GM19035 (cell line): ENCODE measurements at regions not wholly inside any gene's neighbourhood (a gene's known extent, or its start where the extent isn't known, plus 50 kb on each side); places are given as distances from the start of the nearest gene placed in this dataset.
"Not testable (repeated sequence)": the region's sequence is repeated elsewhere in the genome, so short reads cannot be mapped to it uniquely, and the experiment has no call there.

Experiments
- ATAC-seq: cut with Tn5 transposase; IDR thresholded peaks from one replicate; pipeline ENCODE4 v1.9.1; 2021; ENCODE audit not compliant: unreplicated experiment

DNA sequence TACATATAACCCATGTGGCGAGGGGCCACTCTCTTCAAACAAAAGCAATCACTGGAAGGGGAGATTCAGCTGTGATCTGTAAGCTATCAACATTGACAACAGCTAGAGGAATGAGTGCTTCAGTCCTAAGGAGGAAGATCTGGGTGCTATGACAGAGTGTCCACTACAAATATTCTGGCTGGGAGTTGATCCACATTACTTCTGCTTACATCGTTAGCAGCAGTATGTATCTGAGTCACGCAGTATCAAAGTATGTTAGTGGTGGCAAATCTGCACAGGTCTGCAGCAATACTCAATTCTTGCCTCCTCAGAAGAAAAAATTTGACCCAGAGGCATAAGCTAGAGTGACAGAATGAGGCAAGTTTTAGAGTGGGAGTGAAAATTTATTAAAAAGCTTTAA is 267.0 kb downstream of the PTH2R start:
- ATAC-seq: no peak

DNA sequence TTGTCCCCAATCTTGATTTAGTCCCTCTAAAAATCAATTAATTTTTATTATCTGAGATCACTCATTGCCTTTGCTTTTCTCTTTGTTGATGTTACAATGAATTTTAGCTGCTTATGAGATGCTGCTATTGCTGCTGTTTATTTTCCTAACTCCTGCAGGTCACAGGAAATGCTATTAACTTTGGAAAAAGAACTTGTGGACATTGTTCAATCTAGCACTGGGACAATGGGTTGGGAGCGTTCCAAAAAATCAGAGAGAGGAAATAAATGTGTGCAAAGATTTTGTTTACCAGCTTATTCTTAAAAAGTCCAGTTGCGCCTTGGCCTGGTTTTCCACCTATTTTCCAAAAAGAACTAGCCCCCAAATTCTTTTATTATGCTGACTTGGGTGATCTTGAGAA is 268.3 kb downstream of the PTH2R start:
- no peak for ATAC-seq

DNA sequence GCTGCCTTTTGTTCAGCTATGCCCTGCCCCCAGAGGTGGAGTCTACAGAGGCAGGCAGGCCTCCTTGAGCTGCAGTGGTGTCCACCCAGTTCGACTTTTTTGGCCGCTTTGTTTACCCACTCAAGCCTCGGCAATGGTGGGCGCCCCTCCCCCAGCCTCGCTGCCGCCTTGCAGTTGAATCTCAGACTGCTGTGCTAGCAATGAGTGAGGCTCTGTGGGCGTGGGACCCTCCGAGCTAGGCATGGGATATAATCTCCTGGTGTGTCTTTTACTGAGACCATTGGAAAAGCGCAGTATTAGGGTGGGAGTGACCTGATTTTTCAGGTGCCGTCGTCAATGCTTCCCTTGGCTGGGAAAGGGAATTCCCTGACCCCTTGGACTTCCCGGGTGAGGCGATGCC is 279.3 kb downstream of the PTH2R start:
- ATAC-seq: not testable (repeated sequence)

DNA sequence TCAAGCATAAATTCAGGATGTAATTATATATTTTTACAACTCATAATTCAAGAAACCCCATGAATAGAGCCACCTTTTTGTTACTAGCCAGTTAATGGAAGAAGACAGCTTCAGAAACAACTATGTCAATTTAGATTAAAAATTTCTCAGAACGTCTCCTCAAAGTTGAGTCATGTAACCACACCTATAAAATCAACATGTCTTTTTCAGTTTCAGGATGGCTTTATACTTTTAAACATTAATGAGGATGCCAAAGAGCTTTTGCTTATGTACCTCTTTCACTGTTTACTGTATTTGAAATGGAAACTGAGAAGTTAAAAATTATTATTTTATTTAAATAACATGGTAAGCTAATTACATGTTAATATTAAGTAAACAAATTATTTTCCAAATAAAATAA is 280.1 kb downstream of the PTH2R start:
- ATAC-seq: no peak

DNA sequence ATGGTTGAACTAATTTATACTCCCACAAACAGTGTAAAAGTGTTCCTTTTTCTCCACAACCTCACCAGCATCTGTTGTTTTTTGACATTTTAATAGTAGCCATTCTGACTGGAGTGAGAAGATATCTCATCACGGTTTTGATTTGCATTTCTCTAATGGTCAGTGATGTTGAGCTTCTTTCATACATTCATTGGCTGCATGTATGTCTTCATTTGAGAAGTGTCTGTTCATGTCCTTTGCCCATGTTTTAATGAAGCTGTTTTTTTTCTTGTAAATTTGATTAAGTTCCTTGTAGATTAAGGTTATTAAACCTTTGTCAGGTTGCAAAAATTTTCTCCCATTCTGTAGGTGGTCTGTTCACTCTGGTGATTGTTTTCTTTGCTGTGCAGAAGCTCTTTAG is 281.1 kb downstream of the PTH2R start:
- ATAC-seq: not testable (repeated sequence)

DNA sequence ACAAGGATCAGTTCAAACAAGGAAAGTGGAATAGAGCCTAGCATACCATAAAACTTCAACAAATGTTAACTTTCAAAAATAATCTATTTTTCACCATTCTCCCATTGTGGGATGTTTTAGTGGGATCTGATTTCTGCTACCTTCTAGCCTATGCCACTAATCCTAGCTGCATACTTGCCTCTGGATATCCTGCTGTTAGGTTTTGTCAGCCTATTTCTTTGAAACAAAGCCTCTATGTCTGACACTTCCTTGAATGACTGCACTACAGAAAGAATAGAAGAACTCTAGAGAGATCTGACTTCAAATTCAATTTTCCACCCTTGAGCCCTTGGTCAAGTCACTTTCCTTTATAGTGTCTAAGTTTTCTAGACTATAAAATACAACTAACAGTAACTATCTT is 291.5 kb downstream of the PTH2R start:
- ATAC-seq: no peak

DNA sequence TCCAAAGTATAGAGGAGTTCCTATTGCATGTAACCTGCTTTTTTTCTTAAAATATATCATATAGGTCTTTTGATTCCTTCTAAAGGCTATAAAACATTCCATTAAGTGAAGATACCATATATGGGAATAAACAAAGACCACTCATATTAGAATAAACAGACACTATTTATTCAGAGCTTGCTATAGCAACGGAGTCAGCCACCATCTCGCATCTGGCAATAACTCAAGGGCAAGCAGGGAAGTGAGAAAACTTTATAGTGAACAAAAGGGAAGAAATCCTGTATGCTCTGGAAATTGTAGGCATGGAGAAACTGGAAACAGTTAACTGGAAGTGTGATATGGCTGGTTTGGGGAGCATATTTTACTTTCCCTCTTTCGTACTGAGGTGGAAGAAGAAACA is 301.9 kb downstream of the PTH2R start:
- ATAC-seq: no peak

DNA sequence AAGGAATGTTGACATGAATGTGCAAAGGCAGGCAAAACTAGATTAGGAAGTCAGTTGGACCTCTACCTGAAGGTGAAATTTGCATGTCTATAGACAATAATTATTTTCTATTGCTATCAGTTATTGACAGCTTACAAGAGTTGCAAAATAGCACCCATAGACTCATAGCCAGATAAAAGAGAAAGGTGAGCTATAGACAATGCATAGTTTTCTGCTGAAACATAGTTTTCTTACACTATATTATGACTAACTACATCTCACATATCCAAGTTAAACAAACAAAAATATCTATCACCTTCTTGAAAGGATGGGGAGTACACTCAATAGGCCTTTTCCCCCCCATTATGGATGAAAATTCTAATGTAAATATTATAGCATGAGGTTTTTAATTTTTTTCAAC is 305.0 kb downstream of the PTH2R start:
- ATAC-seq: no peak

DNA sequence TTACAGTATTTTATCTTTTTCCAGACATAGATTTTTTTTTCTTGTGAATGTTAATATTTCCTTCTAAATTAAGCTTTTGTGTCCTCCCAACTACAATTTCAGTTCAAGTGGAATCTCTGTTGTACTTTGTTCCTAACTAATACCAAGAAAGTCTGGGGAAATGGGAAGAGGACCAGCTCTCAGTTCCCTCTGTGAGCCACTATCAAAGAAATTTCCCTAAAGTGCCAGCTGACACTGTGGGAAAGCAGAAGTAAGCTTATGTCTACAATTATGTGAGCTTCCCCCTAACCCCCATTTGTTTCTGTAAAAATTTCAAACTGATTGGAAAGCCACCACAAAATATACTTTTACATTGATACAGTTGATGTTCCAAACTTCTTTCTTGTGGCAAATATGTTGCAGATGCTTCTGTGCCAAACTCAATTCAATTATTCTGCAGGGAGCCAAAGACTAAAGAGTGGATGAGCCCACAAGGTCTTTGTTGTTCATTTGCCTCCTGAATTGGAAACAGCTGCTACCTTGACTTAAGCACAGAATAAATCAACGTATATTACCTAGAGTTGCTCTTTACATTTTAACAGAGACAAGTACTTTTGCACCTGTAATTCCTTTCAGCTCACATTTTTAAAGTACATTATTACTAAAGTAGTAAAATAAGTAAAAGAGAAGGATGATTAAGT is 306.6 kb downstream of the PTH2R start:
- ATAC-seq: no peak

DNA sequence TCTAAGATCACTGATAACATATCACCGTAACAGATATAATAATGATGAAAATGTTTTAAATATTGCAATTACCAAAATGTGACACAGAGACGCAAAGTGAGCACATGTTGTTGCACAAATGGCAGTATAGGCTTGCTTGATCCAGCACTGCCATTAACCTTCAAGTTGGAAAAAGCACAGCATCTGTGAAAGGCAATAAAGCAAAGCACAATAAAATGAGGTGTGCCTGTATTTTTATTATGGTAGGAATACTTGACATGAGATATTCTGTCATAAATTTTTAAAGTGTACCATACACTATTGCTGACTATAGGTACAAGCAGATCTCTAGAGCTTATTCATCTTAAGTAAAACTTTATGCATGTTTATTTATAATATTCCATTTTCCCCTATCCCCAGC is 312.2 kb downstream of the PTH2R start:
- ATAC-seq: no peak

DNA sequence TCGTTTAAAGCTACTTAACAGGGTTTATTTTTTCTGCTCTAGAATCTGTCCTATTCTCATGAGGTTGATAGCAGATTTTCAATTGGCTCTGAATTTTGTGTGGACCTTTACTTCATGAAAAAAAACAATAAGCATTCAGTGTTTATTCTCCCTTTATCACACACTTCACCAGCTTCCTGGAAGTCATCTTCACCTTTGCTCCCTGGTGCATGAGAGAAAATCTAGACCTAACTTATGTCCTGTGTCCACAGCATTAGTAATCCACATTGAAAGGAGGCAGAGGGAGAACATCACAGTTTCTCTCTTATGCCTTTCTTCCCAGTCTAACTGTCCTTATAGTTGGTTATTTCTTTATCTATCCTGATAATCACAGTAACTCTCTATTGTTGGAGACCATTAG is 316.1 kb downstream of the PTH2R start:
- ATAC-seq: no peak

DNA sequence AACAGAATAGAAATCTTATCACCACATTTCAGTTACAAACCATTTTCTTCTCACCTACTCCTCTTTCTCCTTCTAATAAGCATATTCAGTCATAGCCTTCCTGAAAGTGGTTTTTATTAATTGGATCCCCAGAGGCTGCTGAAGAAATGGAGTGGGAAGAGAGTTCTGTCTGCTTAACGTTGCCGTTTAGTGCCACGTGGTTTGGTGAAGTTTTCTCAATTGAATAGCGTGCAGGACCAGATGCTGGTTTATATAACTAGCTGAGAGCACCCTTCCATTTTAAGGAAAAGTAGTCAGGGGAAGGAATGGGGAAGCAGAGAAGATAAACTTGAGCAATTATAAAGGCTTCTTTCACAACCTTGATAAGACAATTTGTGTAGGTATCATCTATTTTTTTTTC is 318.7 kb downstream of the PTH2R start:
- no peak for ATAC-seq

DNA sequence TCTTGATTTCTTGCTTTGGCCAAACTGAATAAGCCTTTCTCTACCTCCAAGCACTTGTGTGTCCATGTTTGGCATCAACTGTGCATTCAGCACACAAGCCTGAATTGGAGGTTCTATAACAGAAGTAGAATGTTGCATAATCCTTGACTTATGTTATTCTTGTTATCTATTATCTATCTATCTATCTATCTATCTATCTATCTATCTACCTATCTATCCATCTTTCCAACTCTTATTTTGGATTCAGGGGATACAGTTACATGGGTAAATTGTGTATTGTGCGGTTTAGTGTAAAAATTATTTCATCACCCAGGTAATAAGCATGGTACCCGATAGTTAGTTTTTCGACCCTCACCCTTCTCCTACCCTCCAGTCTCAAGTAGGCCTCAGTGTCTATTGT is 319.6 kb downstream of the PTH2R start:
- no peak for ATAC-seq

DNA sequence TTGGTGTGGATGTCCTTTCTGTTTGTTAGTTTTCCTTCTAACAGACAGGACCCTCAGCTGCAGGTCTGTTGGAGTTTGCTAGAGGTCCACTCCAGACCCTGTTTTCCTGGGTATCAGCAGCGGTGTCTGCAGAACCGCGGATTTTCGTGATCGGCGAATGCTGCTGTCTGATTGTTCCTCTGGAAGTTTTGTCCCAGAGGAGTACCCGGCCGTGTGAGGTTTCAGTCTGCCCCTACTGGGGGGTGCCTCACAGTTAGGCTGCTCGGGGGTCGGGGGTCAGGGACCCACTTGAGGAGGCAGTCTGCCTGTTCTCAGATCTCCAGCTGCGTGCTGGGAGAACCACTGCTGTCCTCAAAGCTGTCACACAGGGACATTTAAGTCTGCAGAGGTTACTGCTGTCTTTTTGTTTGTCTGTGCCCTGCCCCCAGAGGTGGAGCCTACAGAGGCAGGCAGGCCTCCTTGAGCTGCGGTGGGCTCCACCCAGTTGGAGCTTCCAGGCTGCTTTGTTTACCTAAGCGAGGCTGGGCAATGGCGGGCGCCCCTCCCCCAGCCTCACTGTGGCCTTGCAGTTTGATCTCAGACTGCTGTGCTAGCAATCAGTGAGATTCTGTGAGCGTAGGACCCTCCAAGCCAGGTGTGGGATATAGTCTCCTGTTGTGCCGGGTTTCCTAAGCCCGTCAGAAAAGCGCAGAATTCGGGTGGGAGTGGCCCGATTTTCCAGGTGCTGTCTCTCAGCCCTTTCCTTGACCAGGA is 345.2 kb downstream of the PTH2R start:
- ATAC-seq: not testable (repeated sequence)

DNA sequence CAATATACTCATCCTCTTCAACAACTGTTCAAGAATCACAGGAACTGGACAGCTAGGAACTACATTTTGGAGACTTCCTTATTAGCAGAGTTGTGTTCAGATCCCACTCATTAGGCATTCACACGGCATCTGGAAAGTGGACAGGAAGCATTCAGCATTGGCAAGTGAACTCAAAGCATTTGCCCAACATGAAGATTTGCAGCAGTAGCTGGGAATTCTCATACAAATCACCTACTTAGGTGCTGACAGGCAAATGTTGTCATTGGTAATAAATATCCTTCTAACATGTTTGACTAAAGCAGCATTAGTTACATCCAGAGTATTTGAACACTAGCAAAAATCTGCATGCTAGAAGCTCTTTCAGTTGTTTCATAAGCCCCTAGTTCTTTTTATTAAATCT is 350.8 kb downstream of the PTH2R start:
- ATAC-seq: no peak

DNA sequence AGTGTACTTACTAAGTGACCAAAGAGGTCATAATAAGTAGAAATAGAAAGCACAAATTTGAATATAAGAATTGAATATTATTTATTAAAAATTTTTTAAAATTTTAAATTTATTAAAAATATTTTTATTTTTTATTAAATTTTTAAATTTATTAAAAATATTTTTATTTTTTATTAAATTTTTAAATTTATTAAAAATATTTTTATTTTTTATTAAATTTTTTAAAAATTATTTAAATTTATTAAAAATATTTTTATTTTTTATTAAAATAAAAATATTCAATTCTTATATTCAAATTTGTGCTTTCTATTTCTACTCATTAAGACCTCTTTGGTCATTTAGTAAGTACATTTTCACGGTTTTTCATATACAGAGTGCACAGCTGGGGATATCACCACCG is 366.5 kb downstream of the PTH2R start:
- not testable (repeated sequence) for ATAC-seq

DNA sequence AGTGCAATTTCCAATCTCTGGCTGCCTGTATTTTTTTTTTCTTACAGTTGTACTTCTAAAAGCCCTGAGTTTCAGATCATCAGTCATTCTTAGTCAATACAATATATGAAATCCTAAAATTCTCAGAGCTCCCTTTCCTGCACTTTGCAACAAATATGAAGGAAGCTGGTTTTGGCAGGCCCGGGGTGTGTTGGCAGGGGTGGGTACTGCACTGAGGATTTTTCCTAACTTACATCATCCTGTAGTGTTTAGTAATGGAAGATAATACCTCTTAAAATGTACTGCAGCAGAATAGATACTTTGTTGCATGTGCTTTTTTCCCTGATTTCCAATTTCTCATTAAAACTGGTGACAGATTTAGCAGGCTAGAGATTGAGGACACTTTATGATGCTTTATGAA is 374.6 kb downstream of the PTH2R start:
- ATAC-seq: no peak

DNA sequence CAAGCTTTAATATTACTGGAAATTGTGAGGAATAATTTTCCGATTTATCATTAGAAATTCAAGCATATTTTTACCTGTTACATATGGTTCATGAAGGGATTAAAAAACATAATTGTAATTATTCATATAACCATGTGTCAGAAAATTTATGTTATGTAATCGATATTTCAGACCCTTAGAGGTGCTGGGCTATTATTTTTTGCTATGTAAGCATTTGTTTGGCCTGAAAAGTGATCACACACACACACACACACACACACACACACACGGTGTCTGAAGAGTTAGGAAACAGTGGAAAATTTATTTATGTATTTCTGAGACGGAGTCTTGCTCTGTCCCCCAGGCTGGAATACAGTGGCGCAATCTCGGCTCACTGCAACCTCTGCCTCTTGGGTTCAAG is 375.5 kb downstream of the PTH2R start:
- ATAC-seq: no peak

DNA sequence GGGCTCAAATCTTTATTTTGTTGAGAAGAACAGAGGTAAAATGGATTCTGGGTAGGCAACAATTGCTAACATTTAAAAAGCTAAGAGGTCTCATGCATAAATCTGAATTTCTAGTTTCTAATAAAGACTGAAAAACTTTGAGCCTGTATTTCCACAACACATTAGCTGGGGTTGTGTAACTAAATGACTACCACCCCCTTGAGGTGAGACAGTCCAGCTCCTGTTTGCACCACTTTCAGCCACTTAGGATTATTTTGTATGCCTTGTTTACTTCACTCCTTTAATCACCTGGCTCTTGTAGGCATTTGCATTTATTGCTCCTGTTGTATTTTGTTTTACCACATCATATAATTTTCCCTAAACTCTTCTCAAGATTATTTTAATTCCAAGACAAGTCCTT is 376.6 kb downstream of the PTH2R start:
- ATAC-seq: no peak

DNA sequence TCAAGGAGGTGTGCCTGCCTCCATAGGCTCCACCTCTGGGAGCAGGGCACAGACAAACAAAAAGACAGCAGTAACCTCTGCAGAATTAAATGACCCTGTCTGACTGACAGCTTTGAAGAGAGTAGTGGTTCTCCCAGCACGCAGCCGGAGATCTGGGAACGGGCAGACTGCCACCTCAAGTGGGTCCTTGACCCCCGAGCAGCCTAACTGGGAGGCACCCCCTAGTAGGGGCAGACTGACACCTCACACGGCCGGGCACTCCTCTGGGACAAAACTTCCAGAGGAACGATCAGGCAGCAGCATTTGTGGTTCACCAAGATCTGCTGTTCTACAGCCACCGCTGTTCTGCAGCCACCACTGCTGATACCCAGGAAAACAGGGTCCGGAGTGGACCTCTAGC is 378.2 kb downstream of the PTH2R start:
- ATAC-seq: not testable (repeated sequence)

DNA sequence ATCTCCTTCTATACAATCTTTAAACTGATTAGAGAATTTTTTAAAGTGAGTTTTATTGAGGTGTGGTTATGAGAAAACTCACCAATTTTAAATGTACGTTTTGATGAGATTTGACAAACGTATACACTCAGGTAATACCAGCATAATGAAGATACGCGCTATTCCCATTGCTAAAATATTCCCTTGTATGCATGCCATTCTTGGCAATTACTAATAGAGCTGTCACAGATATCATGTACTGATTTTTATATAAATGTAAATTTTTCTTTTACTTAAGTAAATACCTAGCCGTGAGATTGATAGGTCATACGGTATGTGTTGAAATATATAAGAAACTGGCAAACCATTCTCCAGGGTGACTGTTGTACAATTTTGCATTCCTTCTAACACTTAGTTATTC is 384.7 kb downstream of the PTH2R start:
- no peak for ATAC-seq

DNA sequence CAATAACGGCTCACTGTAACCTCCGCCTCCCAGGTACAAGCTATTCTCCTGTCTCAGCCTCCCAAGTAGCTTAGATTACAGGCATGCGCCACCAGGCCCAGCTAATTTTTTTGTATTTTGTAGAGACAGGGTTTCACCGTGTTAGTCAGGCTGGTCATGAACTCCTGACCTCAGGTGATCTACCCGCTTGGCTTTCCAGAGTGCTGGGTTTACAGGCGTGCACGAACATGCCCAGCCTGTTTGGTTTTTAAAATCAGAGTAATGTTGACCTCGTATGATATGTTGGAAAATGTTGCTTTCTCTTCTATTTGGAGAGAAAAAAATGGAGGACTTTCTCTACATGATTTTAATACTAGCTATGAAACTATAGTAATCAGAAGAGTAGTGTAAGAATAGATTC is 386.2 kb downstream of the PTH2R start:
- no peak for ATAC-seq

DNA sequence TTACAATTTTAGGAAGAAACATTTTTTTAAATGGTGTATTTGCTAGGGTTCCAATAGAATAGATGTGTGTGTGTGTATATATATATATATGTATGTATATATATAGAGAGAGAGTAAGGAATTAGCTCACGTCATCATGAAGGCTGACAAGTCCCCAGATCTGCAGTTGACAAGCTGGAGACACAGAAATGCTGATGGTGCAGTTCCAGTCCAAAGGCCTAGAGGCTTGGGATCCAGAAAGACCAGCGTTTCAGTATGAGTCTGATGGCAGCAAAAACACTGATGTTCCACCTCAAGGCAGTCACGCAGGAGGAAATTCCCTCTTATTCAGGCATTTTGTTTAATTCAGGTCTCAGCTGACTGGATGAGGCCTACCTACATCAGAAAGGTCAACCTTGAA is 386.8 kb downstream of the PTH2R start:
- ATAC-seq: no peak
